IMR-90 (cell line): ENCODE measurements at regions not wholly inside any gene's neighbourhood (a gene's known extent, or its start where the extent isn't known, plus 50 kb on each side); places are given as distances from the start of the nearest gene placed in this dataset.

ENCODE experiments used
- ATAC-seq: fragments of 200-7000 bp; cut with Tn5 transposase; 2 replicates; pipeline ENCODE4 v1.9.1; 2020; ENCODE audit warnings: low read depth, mild to moderate bottlenecking, moderate library complexity
- BruUV-seq: library from RNA; stranded (reverse); fragments of 400-500 nt; replicated peaks from 2 replicates; lab custom pipeline; 2021; lab: Mats Ljungman, UMichigan
- CTCF ChIA-PET: fragments of 300-600 bp; formaldehyde crosslinking; extraction: SDS; loops from one replicate; lab custom pipeline; 2021; ENCODE audit warnings: antibody characterized with exemption; lab: Yijun Ruan, JAX
- POLR2A ChIA-PET: fragments of 300-600 bp; sonication (Branson Sonifier 250); formaldehyde crosslinking; loops from one replicate; lab custom pipeline; 2022; ENCODE audit warnings: antibody characterized with exemption; ENCODE audit not compliant: unreplicated experiment; lab: Charles Lee
- DNase-seq: peaks from one replicate; pipeline ENCODE4 v3.0.0; 2013
- H2AFZ ChIP-seq: replicated peaks from 2 replicates; pipeline ENCODE3; 2013; ENCODE audit warnings: low read length, mild to moderate bottlenecking; ENCODE audit not compliant: poor library complexity
- H2AK5ac ChIP-seq: 2 replicates; pipeline ENCODE4 v1.6.1; 2013; ENCODE audit warnings: low read depth, low read length, inconsistent platforms
- H2AK9ac ChIP-seq: replicated peaks from 2 replicates; pipeline ENCODE3; 2013; ENCODE audit warnings: mild to moderate bottlenecking, low read depth, low read length, moderate library complexity; ENCODE audit not compliant: poor library complexity
- H2BK120ac ChIP-seq: 2 replicates; pipeline ENCODE4 v1.6.1; 2013; ENCODE audit warnings: low read depth, low read length, inconsistent platforms
- H2BK15ac ChIP-seq: 3 replicates; pipeline ENCODE4 v1.6.1; 2013; ENCODE audit warnings: low read depth, low read length, inconsistent platforms
- H2BK20ac ChIP-seq: 2 replicates; pipeline ENCODE4 v1.6.1; 2013; ENCODE audit warnings: low read depth, mild to moderate bottlenecking, inconsistent platforms, low read length, moderate library complexity
- H2BK5ac ChIP-seq: 2 replicates; pipeline ENCODE4 v1.6.1; 2013; ENCODE audit warnings: mild to moderate bottlenecking, low read depth, low read length, inconsistent platforms; ENCODE audit not compliant: poor library complexity, severe bottlenecking
- H3K14ac ChIP-seq: replicated peaks from 2 replicates; pipeline ENCODE4 v1.6.1; 2013; ENCODE audit warnings: low read depth, low read length, inconsistent platforms
- H3K18ac ChIP-seq: 2 replicates; pipeline ENCODE4 v1.6.1; 2013; ENCODE audit warnings: low read depth, low read length, control low read depth
- H3K23ac ChIP-seq: 2 replicates; pipeline ENCODE4 v1.6.1; 2013; ENCODE audit warnings: low read depth, low read length, inconsistent platforms
- H3K27ac ChIP-seq: 2 replicates; pipeline ENCODE4 v1.5.1; 2013; ENCODE audit warnings: mild to moderate bottlenecking, control low read depth, low read length; ENCODE audit not compliant: insufficient read depth
- H3K27me3 ChIP-seq: 2 replicates; pipeline ENCODE4 v1.6.1; 2013; ENCODE audit warnings: low read length; ENCODE audit not compliant: control insufficient read depth, insufficient read depth
- H3K36me3 ChIP-seq: 2 replicates; pipeline ENCODE4 v1.6.1; 2013; ENCODE audit warnings: low read length, mixed read lengths; ENCODE audit not compliant: control insufficient read depth, insufficient read depth
- H3K4ac ChIP-seq: 2 replicates; pipeline ENCODE4 v1.6.1; 2013; ENCODE audit warnings: low read depth, low read length, inconsistent platforms
- H3K4me1 ChIP-seq: 2 replicates; pipeline ENCODE4 v1.6.1; 2013; ENCODE audit warnings: low read length, mixed read lengths; ENCODE audit not compliant: control insufficient read depth, insufficient read depth
- H3K4me2 ChIP-seq: 2 replicates; pipeline ENCODE4 v1.6.1; 2013; ENCODE audit warnings: low read depth, mild to moderate bottlenecking, control low read depth, low read length, moderate library complexity
- H3K4me3 ChIP-seq: 2 replicates; pipeline ENCODE4 v1.5.1; 2013; ENCODE audit warnings: low read depth, mild to moderate bottlenecking, control low read depth, low read length, moderate library complexity; ENCODE audit not compliant: insufficient read depth
- H3K56ac ChIP-seq: 2 replicates; pipeline ENCODE4 v1.6.1; 2013; ENCODE audit warnings: low read length, inconsistent platforms; ENCODE audit not compliant: insufficient read depth; ENCODE audit errors: extremely low read depth
- H3K79me1 ChIP-seq, 2 experiments: 2 replicates each; pipeline ENCODE4 v1.6.1; 2013; ENCODE audit warnings: low read length in 2 of 2, inconsistent platforms in 1 of 2, low read depth in 1 of 2
- H3K9ac ChIP-seq: 2 replicates; pipeline ENCODE4 v1.6.1; 2013; ENCODE audit warnings: low read depth, low read length, control low read depth
- H3K9me1 ChIP-seq: 2 replicates; pipeline ENCODE4 v1.6.1; 2013; ENCODE audit warnings: low read length, inconsistent platforms; ENCODE audit not compliant: insufficient read depth
- H3K9me3 ChIP-seq: 2 replicates; pipeline ENCODE4 v1.6.1; 2013; ENCODE audit warnings: low read length; ENCODE audit not compliant: control insufficient read depth, insufficient read depth
- H4K20me1 ChIP-seq: 2 replicates; pipeline ENCODE4 v1.6.1; 2013; ENCODE audit warnings: low read length, inconsistent platforms; ENCODE audit not compliant: insufficient read depth
- H4K5ac ChIP-seq: 2 replicates; pipeline ENCODE4 v1.6.1; 2013; ENCODE audit warnings: mild to moderate bottlenecking, low read depth, low read length, control low read depth
- H4K8ac ChIP-seq, 2 experiments: 2 replicates each; pipeline ENCODE4 v1.6.1; 2013; ENCODE audit warnings: low read depth in 2 of 2, low read length in 2 of 2, control low read depth in 1 of 2, inconsistent platforms in 1 of 2
- H4K91ac ChIP-seq: 2 replicates; pipeline ENCODE4 v1.6.1; 2013; ENCODE audit warnings: low read depth, low read length, inconsistent platforms; ENCODE audit not compliant: insufficient read depth
- BHLHE40 ChIP-seq: fragments of 150-350 bp; IDR thresholded peaks from 2 replicates; pipeline ENCODE4 v1.6.1; 2016; ENCODE audit warnings: mild to moderate bottlenecking, low read depth, low read length
- CEBPB ChIP-seq: IDR thresholded peaks from 2 replicates; pipeline ENCODE4 v1.6.1; 2012; ENCODE audit warnings: low read depth, low read length, improper control_type of control experiment
- CHD1 ChIP-seq: IDR thresholded peaks from 2 replicates; pipeline ENCODE4 v1.6.1; 2012; ENCODE audit warnings: low read depth, low read length, improper control_type of control experiment
- FOS ChIP-seq: fragments of 150-350 bp; IDR thresholded peaks from 2 replicates; pipeline ENCODE4 v1.6.1; 2016; ENCODE audit warnings: low read depth, low read length
- MAFK ChIP-seq: IDR thresholded peaks from 2 replicates; pipeline ENCODE4 v1.6.1; 2012; ENCODE audit warnings: low read depth, low read length, improper control_type of control experiment
- MAZ ChIP-seq: IDR thresholded peaks from 2 replicates; pipeline ENCODE4 v1.6.1; 2012; ENCODE audit warnings: low read depth, mild to moderate bottlenecking, low read length, improper control_type of control experiment, moderate library complexity, borderline replicate concordance
- MXI1 ChIP-seq: IDR thresholded peaks from 2 replicates; pipeline ENCODE4 v1.6.1; 2012; ENCODE audit warnings: low read depth, mild to moderate bottlenecking, low read length, moderate library complexity, borderline replicate concordance
- NFE2L2 ChIP-seq: fragments of 150-350 bp; IDR thresholded peaks from 2 replicates; pipeline ENCODE4 v1.6.1; 2016; ENCODE audit warnings: low read depth, mild to moderate bottlenecking, low read length
- POLR2A ChIP-seq: IDR thresholded peaks from 2 replicates; pipeline ENCODE4 v1.6.1; 2012; ENCODE audit warnings: mild to moderate bottlenecking, low read depth, low read length
- RAD21 ChIP-seq: IDR thresholded peaks from 2 replicates; pipeline ENCODE4 v1.6.1; 2012; ENCODE audit warnings: low read length, improper control_type of control experiment
- RCOR1 ChIP-seq: IDR thresholded peaks from 2 replicates; pipeline ENCODE4 v1.6.1; 2012; ENCODE audit warnings: mild to moderate bottlenecking, low read length, improper control_type of control experiment; ENCODE audit not compliant: insufficient replicate concordance
- RFX5 ChIP-seq: IDR thresholded peaks from 2 replicates; pipeline ENCODE4 v1.8.0; 2012; ENCODE audit warnings: low read depth, mild to moderate bottlenecking, low read length, moderate library complexity
- SMC3 ChIP-seq: fragments of 150-350 bp; IDR thresholded peaks from 2 replicates; pipeline ENCODE4 v1.6.1; 2016; ENCODE audit warnings: low read depth, mild to moderate bottlenecking, antibody characterized with exemption, low read length, moderate library complexity
- WGBS, 2 experiments: methylation state at CpG; one replicate each; pipeline versions ENCODE4 v1.1.5 to v1.1.7; 2013; ENCODE audit warnings: missing lambda C conversion rate in 2 of 2; ENCODE audit not compliant: insufficient read length in 1 of 2; ENCODE audit errors: extremely low coverage in 2 of 2; 5-methylcytosine and 5-hydroxymethylcytosine counted together
- dilution Hi-C: fragments of 300-500 bp; cut with HindIII; formaldehyde crosslinking; loops from one replicate; pipeline ENCODE4 v1.14.3; 2018; ENCODE audit warnings: low sequenced_read_pairs; ENCODE audit not compliant: unreplicated experiment
- in situ Hi-C: fragments of 300-500 bp; cut with MboI; formaldehyde crosslinking; loops from 3 replicates; pipeline ENCODE4 v1.14.3; 2019; ENCODE audit warnings: low sequenced_read_pairs, inconsistent platforms, mixed read lengths
- intact Hi-C: fragments of 100-400 bp; cut with micrococcal nuclease; formaldehyde crosslinking; loops from 2 replicates; pipeline ENCODE4 v1.10.0; 2022
- TF ChIP-seq, protein P1 (sequence below): fragments of 150-350 bp; IDR thresholded peaks from 2 replicates; pipeline ENCODE4 v1.6.1; 2016; ENCODE audit warnings: low read depth, mild to moderate bottlenecking, low read length, moderate library complexity, borderline replicate concordance
- TF ChIP-seq, protein P2 (sequence below): fragments of 150-350 bp; IDR thresholded peaks from 2 replicates; pipeline ENCODE4 v1.6.1; 2017; ENCODE audit warnings: mild to moderate bottlenecking, antibody characterized with exemption, low read length, low read depth
- TF ChIP-seq, protein P3 (sequence below): conservative IDR thresholded peaks from 2 replicates; pipeline ENCODE4 v1.5.1; 2012; ENCODE audit warnings: mild to moderate bottlenecking, low read depth, low read length, improper control_type of control experiment

- H3K36me3 ChIP-seq = no peaks in the 10 kb centered on the region
- no peaks in the 10 kb centered on the region for H3K4me1 ChIP-seq
- no peak overlapping the region for H3K27ac ChIP-seq
- no peak overlapping the region for H2BK5ac ChIP-seq
- H2AK5ac ChIP-seq = no peak overlapping the region
- H2BK120ac ChIP-seq = no peak overlapping the region
- H2AK9ac ChIP-seq = no peak overlapping the region
- no peaks in the 10 kb centered on the region for H3K79me1 ChIP-seq
- intact Hi-C loops (no loop called here), dilution Hi-C loops (no loop called here), in situ Hi-C loops (no loop called here)
- H3K23ac ChIP-seq = no peak overlapping the region
- POLR2A ChIA-PET = no interaction called here
- H2BK20ac ChIP-seq = no peak overlapping the region
- CTCF ChIA-PET = no interaction called here
- H3K27me3 ChIP-seq = peaks cover 4% of the 10 kb centered on the region
- H3K9me3 ChIP-seq = no peaks in the 10 kb centered on the region
- no TSS peak for BruUV-seq
- H4K8ac ChIP-seq = no peak overlapping the region
- no peak for ATAC-seq
- no peak overlapping the region for H3K4me2 ChIP-seq
- H3K4me3 ChIP-seq = no peak overlapping the region
- TF ChIP-seq RFX5 (no peak), MXI1 (no peak), POLR2A (no peak), BHLHE40 (no peak), MAZ (no peak), CEBPB (no peak), FOS (no peak), NFE2L2 (no peak), CHD1 (no peak), RCOR1 (no peak), SMC3 (no peak), MAFK (no peak), RAD21 (no peak)
- TF ChIP-seq, protein P1, sequence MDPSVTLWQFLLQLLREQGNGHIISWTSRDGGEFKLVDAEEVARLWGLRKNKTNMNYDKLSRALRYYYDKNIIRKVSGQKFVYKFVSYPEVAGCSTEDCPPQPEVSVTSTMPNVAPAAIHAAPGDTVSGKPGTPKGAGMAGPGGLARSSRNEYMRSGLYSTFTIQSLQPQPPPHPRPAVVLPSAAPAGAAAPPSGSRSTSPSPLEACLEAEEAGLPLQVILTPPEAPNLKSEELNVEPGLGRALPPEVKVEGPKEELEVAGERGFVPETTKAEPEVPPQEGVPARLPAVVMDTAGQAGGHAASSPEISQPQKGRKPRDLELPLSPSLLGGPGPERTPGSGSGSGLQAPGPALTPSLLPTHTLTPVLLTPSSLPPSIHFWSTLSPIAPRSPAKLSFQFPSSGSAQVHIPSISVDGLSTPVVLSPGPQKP = no peak
- TF ChIP-seq, protein P2, sequence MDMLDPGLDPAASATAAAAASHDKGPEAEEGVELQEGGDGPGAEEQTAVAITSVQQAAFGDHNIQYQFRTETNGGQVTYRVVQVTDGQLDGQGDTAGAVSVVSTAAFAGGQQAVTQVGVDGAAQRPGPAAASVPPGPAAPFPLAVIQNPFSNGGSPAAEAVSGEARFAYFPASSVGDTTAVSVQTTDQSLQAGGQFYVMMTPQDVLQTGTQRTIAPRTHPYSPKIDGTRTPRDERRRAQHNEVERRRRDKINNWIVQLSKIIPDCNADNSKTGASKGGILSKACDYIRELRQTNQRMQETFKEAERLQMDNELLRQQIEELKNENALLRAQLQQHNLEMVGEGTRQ = no peak
- TF ChIP-seq, protein P3, sequence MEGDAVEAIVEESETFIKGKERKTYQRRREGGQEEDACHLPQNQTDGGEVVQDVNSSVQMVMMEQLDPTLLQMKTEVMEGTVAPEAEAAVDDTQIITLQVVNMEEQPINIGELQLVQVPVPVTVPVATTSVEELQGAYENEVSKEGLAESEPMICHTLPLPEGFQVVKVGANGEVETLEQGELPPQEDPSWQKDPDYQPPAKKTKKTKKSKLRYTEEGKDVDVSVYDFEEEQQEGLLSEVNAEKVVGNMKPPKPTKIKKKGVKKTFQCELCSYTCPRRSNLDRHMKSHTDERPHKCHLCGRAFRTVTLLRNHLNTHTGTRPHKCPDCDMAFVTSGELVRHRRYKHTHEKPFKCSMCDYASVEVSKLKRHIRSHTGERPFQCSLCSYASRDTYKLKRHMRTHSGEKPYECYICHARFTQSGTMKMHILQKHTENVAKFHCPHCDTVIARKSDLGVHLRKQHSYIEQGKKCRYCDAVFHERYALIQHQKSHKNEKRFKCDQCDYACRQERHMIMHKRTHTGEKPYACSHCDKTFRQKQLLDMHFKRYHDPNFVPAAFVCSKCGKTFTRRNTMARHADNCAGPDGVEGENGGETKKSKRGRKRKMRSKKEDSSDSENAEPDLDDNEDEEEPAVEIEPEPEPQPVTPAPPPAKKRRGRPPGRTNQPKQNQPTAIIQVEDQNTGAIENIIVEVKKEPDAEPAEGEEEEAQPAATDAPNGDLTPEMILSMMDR = no peak
- 52% methylated on average over 2 of the region's 3 CpGs; no CpG with 5 or more reads in 1 of the 2 experiments for WGBS, 2 experiments
- H2AFZ ChIP-seq = no peak overlapping the region
- H2BK15ac ChIP-seq = no peak overlapping the region
- no peak overlapping the region for H3K18ac ChIP-seq
- DNase-seq = no peak
- no peak overlapping the region for H3K9ac ChIP-seq
- no peaks in the 10 kb centered on the region for H3K9me1 ChIP-seq
- no peak overlapping the region for H3K14ac ChIP-seq
- no peak overlapping the region for H3K56ac ChIP-seq
- no peak overlapping the region for H4K91ac ChIP-seq
- no peak overlapping the region for H3K4ac ChIP-seq
- H4K5ac ChIP-seq = no peak overlapping the region
- H4K20me1 ChIP-seq = no peaks in the 10 kb centered on the region
Observed at GRCh38 chr9:36750630-36751029, 177.9 kb downstream of the MELK start.
